GM23248 (cell line): ENCODE measurements at regions not wholly inside any gene's neighbourhood (a gene's known extent, or its start where the extent isn't known, plus 50 kb on each side); places are given as distances from the start of the nearest gene placed in this dataset.

ENCODE experiments used
- EZH2 ChIP-seq: fragments of 200-600 bp; sonication (generic); IDR thresholded peaks from 2 replicates; pipeline ENCODE4 v1.6.1; 2018; ENCODE audit warnings: antibody characterized with exemption, mild to moderate bottlenecking; ENCODE audit not compliant: insufficient read depth, poor library complexity, severe bottlenecking
- EZH2phosphoT487 ChIP-seq: fragments of 200-600 bp; sonication (generic); IDR thresholded peaks from 2 replicates; pipeline ENCODE4 v1.6.1; 2018; ENCODE audit warnings: antibody characterized with exemption, moderate library complexity, mild to moderate bottlenecking, low read depth; ENCODE audit not compliant: insufficient read depth

DNA sequence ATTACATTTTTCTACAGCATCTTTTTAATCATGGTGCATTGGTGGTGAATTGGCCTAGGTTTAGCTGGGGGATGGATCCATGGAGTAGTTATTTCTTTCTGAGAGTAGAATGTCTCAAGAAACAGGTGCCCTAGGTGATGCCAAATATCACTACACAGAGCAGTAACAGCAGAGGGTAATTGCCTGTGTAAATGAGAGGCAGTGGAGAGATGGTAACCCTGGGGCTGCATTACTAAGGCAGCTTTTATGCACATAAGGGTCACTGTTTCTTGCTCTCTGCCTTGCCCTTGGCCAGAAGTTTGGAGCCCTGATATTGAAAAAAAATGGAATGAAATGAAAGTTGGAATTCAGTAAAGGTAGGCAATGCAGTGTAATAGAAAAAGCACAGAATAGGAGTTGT, 604.0 kb downstream of the NOVA1 start:
- TF ChIP-seq EZH2 (no peak), EZH2phosphoT487 (no peak)
